Testis (tissue), 2 donors: ENCODE measurements at regions not wholly inside any gene's neighbourhood (a gene's known extent, or its start where the extent isn't known, plus 50 kb on each side); places are given as distances from the start of the nearest gene placed in this dataset.

Source experiments
- POLR2A ChIP-seq: fragments of 450-650 bp; IDR thresholded peaks from one replicate; pipeline ENCODE4 v1.6.1; 2017; ENCODE audit warnings: antibody characterized with exemption, mild to moderate bottlenecking, moderate library complexity
- TF ChIP-seq, protein P1 (sequence below), 3 experiments: fragments of 450-650 bp in 2 of 3; fragments of 200-600 bp in 1 of 3; sonication (generic) in 1 of 3; IDR thresholded peaks; one replicate each; pipeline ENCODE4 v1.5.1; 2016 to 2019; ENCODE audit warnings: antibody characterized with exemption in 3 of 3, mild to moderate bottlenecking in 2 of 3, moderate library complexity in 1 of 3

- TF ChIP-seq, protein P1, sequence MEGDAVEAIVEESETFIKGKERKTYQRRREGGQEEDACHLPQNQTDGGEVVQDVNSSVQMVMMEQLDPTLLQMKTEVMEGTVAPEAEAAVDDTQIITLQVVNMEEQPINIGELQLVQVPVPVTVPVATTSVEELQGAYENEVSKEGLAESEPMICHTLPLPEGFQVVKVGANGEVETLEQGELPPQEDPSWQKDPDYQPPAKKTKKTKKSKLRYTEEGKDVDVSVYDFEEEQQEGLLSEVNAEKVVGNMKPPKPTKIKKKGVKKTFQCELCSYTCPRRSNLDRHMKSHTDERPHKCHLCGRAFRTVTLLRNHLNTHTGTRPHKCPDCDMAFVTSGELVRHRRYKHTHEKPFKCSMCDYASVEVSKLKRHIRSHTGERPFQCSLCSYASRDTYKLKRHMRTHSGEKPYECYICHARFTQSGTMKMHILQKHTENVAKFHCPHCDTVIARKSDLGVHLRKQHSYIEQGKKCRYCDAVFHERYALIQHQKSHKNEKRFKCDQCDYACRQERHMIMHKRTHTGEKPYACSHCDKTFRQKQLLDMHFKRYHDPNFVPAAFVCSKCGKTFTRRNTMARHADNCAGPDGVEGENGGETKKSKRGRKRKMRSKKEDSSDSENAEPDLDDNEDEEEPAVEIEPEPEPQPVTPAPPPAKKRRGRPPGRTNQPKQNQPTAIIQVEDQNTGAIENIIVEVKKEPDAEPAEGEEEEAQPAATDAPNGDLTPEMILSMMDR (IDR thresholded peaks at IDR 0.05): no peak
- no peak for TF ChIP-seq POLR2A
Observed at GRCh38 chr2:66840321-66841002, 405.5 kb downstream of the MEIS1 start.
